NCI-H1417 treated with DMSO at 0.1 percent for 48 hours (cell line): ENCODE measurements at regions not wholly inside any gene's neighbourhood (a gene's known extent, or its start where the extent isn't known, plus 50 kb on each side); places are given as distances from the start of the nearest gene placed in this dataset.

Experiments
- DNase-seq: peaks from one replicate; lab custom pipeline; 2025; lab: John Stamatoyannopoulos, UW

- DNase-seq, result no peak
Observed at GRCh38 chr1:209063767-209064659, 519.5 kb upstream of the CAMK1G start.

- no peak for DNase-seq
Observed at GRCh38 chr1:209064850-209065706, 518.4 kb upstream of the CAMK1G start.

GRCh38 chr1:209072481-209072880 is 511.0 kb upstream of the CAMK1G start:
- DNase-seq, result no peak

- no peak for DNase-seq
Observed at GRCh38 chr1:209073879-209074278, 509.6 kb upstream of the CAMK1G start.

GRCh38 chr1:209074575-209075250 is 508.8 kb upstream of the CAMK1G start:
- DNase-seq, result no peak

- no peak for DNase-seq
Observed at GRCh38 chr1:209076688-209077087, 506.8 kb upstream of the CAMK1G start.

GRCh38 chr1:209080170-209080781 is 503.2 kb upstream of the CAMK1G start:
- DNase-seq, result no peak

- DNase-seq, result no peak
Observed at GRCh38 chr1:209086486-209087192, 496.9 kb upstream of the CAMK1G start.

GRCh38 chr1:209094384-209094783 is 489.1 kb upstream of the CAMK1G start:
- no peak for DNase-seq

GRCh38 chr1:209095627-209096595 is 487.6 kb upstream of the CAMK1G start:
- DNase-seq, result no peak

- no peak for DNase-seq
Observed at GRCh38 chr1:209100460-209100859, 483.1 kb upstream of the CAMK1G start.

GRCh38 chr1:209101106-209101505 is 482.4 kb upstream of the CAMK1G start:
- DNase-seq, result no peak

- DNase-seq, result no peak
Observed at GRCh38 chr1:209102120-209102519, 481.4 kb upstream of the CAMK1G start.

- DNase-seq, result no peak
Observed at GRCh38 chr1:209102531-209102930, 481.0 kb upstream of the CAMK1G start.

GRCh38 chr1:209103092-209103491 is 480.4 kb upstream of the CAMK1G start:
- DNase-seq, result no peak

- no peak for DNase-seq
Observed at GRCh38 chr1:209104646-209105045, 478.9 kb upstream of the CAMK1G start.

- no peak for DNase-seq
Observed at GRCh38 chr1:209105701-209106100, 477.8 kb upstream of the CAMK1G start.

GRCh38 chr1:209106237-209106741 is 477.2 kb upstream of the CAMK1G start:
- DNase-seq, result no peak

GRCh38 chr1:209106861-209107260 is 476.7 kb upstream of the CAMK1G start:
- no peak for DNase-seq

GRCh38 chr1:209107535-209107934 is 476.0 kb upstream of the CAMK1G start:
- DNase-seq, result no peak
